Adrenal gland (tissue), 5 donors: ENCODE measurements at regions not wholly inside any gene's neighbourhood (a gene's known extent, or its start where the extent isn't known, plus 50 kb on each side); places are given as distances from the start of the nearest gene placed in this dataset.

ENCODE experiments used
- POLR2A ChIP-seq, 2 donors: fragments of 450-650 bp; IDR thresholded peaks; one replicate each; pipeline ENCODE4 v1.6.1; 2017; ENCODE audit warnings: antibody characterized with exemption in 2 of 2, mild to moderate bottlenecking in 2 of 2, moderate library complexity in 1 of 2
- TF ChIP-seq, protein P1 (sequence below), 6 experiments: fragments of 450-650 bp in 4 of 6; fragments of 200-600 bp in 2 of 6; sonication (generic) in 1 of 6; IDR thresholded peaks; 1 replicate in 5 of 6; 2 replicates in 1 of 6; pipeline versions ENCODE4 v1.5.1 to v1.8.0; 2016 to 2021; ENCODE audit warnings: antibody characterized with exemption in 6 of 6, mild to moderate bottlenecking in 2 of 6, moderate library complexity in 1 of 6
- donor health status: DM: no; HTN: no; CAD: no.

GRCh38 chr2:66673286-66673685 is 238.4 kb downstream of the MEIS1 start:
- TF ChIP-seq, protein P1, sequence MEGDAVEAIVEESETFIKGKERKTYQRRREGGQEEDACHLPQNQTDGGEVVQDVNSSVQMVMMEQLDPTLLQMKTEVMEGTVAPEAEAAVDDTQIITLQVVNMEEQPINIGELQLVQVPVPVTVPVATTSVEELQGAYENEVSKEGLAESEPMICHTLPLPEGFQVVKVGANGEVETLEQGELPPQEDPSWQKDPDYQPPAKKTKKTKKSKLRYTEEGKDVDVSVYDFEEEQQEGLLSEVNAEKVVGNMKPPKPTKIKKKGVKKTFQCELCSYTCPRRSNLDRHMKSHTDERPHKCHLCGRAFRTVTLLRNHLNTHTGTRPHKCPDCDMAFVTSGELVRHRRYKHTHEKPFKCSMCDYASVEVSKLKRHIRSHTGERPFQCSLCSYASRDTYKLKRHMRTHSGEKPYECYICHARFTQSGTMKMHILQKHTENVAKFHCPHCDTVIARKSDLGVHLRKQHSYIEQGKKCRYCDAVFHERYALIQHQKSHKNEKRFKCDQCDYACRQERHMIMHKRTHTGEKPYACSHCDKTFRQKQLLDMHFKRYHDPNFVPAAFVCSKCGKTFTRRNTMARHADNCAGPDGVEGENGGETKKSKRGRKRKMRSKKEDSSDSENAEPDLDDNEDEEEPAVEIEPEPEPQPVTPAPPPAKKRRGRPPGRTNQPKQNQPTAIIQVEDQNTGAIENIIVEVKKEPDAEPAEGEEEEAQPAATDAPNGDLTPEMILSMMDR (IDR thresholded peaks at IDR 0.05): no peak
- no peak for TF ChIP-seq POLR2A (IDR thresholded peaks at IDR 0.05)
